Right lobe of liver (tissue), 4 donors: ENCODE measurements at regions not wholly inside any gene's neighbourhood (a gene's known extent, or its start where the extent isn't known, plus 50 kb on each side); places are given as distances from the start of the nearest gene placed in this dataset.

ENCODE experiments used
- CTCF ChIP-seq, 4 donors: fragments of 200-600 bp in 3 of 4; fragments of 450-650 bp in 1 of 4; IDR thresholded peaks; one replicate each; pipeline versions ENCODE4 v1.5.1 to v1.8.0; 2016 to 2022; ENCODE audit warnings: antibody characterized with exemption in 4 of 4, mild to moderate bottlenecking in 2 of 4
- POLR2A ChIP-seq: fragments of 450-650 bp; IDR thresholded peaks from one replicate; pipeline ENCODE4 v1.6.1; 2017; ENCODE audit warnings: antibody characterized with exemption, mild to moderate bottlenecking
- donor health status: DM: no; HTN: no; CAD: no.
- donor health status: DM: no; HTN: no; CAD: no.
- donor health status: DM: no; HTN: yes; CAD: no.

GRCh38 chr6:138577151-138577915 lies 78.0 kb upstream of the NHSL1 start:
- TF ChIP-seq POLR2A (no peak), CTCF (IDR thresholded peaks at IDR 0.05) (no peak)
